H1 (cell line): ENCODE measurements at regions not wholly inside any gene's neighbourhood (a gene's known extent, or its start where the extent isn't known, plus 50 kb on each side); places are given as distances from the start of the nearest gene placed in this dataset.

ENCODE experiments used
- BACH1 ChIP-seq: IDR thresholded peaks from 2 replicates; pipeline ENCODE4 v1.6.1; 2012; ENCODE audit warnings: low read length, improper control_type of control experiment
- KDM4A ChIP-seq: IDR thresholded peaks from one replicate; pipeline ENCODE4 v1.7.1; 2012; ENCODE audit warnings: low read depth, mild to moderate bottlenecking, moderate library complexity, low read length, inconsistent platforms; ENCODE audit not compliant: severe bottlenecking
- KDM5A ChIP-seq: fragments of 200-600 bp; IDR thresholded peaks from 2 replicates; pipeline ENCODE4 v1.7.1; 2012; ENCODE audit warnings: mild to moderate bottlenecking, low read length, inconsistent platforms, mixed read lengths
- NANOG ChIP-seq: IDR thresholded peaks from 2 replicates; pipeline ENCODE4 v1.6.1; 2011; ENCODE audit warnings: low read length, low read depth, mild to moderate bottlenecking, inconsistent platforms; ENCODE audit not compliant: insufficient read depth, poor library complexity, severe bottlenecking
- NRF1 ChIP-seq: IDR thresholded peaks from 2 replicates; pipeline ENCODE4 v1.6.1; 2011; ENCODE audit warnings: mild to moderate bottlenecking, low read depth, low read length, improper control_type of control experiment
- SAP30 ChIP-seq: fragments of 300-600 bp; sonication (generic); IDR thresholded peaks from 2 replicates; pipeline ENCODE4 v1.7.1; 2012; ENCODE audit warnings: low read length, moderate library complexity, mild to moderate bottlenecking, inconsistent platforms; ENCODE audit not compliant: insufficient read depth, insufficient replicate concordance
- TAF7 ChIP-seq: optimal IDR thresholded peaks from 2 replicates; pipeline ENCODE3; 2011; ENCODE audit warnings: low read depth, mild to moderate bottlenecking, inconsistent platforms, low read length, moderate library complexity, borderline replicate concordance
- TEAD4 ChIP-seq: IDR thresholded peaks from 2 replicates; pipeline ENCODE4 v1.6.1; 2012; ENCODE audit warnings: low read depth, low read length, inconsistent platforms, mixed read lengths
- USF2 ChIP-seq: IDR thresholded peaks from 2 replicates; pipeline ENCODE4 v1.6.1; 2011; ENCODE audit warnings: low read length, improper control_type of control experiment
- YY1 ChIP-seq: IDR thresholded peaks from 2 replicates; pipeline ENCODE4 v1.6.1; 2011; ENCODE audit warnings: low read depth, mild to moderate bottlenecking, low read length

GRCh38 chr6:62808565-62809293 lies 402.5 kb upstream of the FKBP1C start (continued):
- no peak for TF ChIP-seq YY1
- no peak for TF ChIP-seq KDM4A
- no peak for TF ChIP-seq BACH1
- TF ChIP-seq TEAD4: no peak
- no peak for TF ChIP-seq NANOG
- no peak for TF ChIP-seq NRF1
- TF ChIP-seq KDM5A: no peak
- no peak for TF ChIP-seq SAP30
- TF ChIP-seq USF2: no peak
- no peak for TF ChIP-seq TAF7
